HG03108 (cell line): ENCODE measurements at regions not wholly inside any gene's neighbourhood (a gene's known extent, or its start where the extent isn't known, plus 50 kb on each side); places are given as distances from the start of the nearest gene placed in this dataset.
"Not testable (repeated sequence)": the region's sequence is repeated elsewhere in the genome, so short reads cannot be mapped to it uniquely, and the experiment has no call there.

Experiments used
- ATAC-seq: cut with Tn5 transposase; IDR thresholded peaks from one replicate; pipeline ENCODE4 v1.9.1; 2021; ENCODE audit warnings: moderate library complexity; ENCODE audit not compliant: unreplicated experiment

- ATAC-seq: no peak
These were observed 219.2 kb downstream of the IRS1 start for GRCh38 chr2:226580403-226580802.

DNA sequence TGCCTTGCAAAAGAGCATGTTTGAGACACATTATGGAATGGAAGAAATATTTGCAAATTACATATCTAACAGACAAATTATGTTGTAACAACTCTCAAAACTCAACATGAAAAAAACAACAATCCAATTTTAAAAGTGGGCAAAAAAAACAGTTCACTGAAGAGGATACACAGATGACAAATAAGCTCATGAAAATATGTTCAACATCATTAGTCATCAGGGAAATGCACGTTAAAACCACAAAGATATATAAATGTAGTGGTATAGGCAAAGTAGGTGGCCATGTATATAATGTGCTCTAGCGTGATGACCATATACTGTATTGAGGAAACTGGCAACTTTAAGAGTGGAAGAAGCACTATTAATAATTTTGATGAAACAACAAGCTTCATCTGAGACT, 220.1 kb downstream of the IRS1 start:
- no peak for ATAC-seq

- no peak for ATAC-seq
These were observed 220.7 kb downstream of the IRS1 start for GRCh38 chr2:226578879-226579278.

DNA sequence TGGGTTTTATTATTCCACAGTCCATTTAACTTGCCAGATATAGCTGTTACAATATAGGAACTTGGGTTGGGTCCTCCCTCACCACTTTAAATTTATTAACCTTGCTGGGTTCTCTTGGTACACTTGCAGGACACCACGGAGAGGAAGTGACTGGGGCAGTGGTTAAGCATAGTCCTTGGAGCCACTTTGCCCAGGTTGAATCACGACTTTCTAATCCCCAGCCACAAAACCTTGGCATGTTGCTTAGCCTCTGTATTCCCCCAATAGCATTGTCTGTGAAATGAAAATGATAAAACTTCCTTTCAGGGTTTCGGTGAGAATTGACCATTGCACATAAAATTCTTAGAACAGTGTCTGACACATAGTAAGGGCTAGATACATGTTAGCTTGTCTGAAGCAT, 221.2 kb downstream of the IRS1 start:
- ATAC-seq: no peak

DNA sequence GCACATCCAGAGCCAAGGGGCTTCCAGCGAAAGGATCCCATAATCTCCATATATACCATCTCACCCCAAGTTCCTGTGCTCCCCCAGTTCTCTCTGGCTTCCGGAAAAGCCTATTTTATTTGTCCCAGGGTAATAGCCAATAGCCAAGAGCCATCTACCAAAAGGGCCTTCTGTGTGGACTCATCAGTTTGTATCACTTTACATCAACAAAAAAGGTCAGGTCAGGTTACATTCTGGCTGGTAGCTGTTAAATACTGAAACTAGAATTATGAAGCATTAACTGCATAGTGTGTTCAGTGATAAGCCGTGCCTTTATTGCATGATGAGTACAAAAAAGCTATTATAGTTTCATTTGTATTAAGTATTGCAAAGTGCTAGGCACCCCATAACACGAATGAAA, 223.7 kb downstream of the IRS1 start:
- ATAC-seq: no peak

DNA sequence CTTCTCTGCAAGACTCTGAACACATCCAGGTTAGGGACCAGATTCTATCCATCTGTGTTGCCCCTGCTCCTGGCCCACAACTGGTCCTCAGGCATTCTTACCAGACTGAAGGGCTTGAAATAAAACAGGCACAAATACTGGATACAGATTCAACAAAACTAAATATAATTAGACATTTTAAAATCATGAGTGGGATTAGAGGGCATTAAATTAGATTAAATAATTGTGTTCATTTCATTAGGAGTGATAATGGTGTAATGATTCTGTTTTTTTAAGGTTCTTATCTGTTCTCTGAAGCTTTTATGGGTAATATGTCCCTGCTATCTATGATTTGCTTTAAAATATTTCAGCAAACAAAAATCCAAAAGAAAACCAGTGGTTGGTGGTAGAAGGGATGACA, 226.5 kb downstream of the IRS1 start:
- ATAC-seq: no peak

DNA sequence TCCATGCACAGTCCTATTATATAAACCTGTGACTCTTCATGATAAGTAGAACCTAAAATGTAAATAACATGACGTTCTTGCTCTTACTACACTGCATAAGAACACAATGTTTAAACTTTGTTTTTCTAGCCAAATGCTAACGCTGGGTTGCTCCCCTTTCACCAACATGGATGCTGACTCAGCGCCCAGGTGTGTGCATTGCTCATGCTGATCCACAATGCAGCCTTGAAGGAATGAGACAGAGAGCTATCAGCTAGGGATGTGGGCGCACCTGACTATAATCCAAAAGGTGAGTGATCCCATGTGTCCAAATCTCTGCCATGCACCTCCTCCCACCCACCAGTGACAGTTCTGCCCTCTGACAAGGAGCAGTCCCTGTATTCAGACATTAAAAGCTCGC, 235.0 kb downstream of the IRS1 start:
- no peak for ATAC-seq

GRCh38 chr2:226561962-226562361, 237.7 kb downstream of the IRS1 start:
- no peak for ATAC-seq

DNA sequence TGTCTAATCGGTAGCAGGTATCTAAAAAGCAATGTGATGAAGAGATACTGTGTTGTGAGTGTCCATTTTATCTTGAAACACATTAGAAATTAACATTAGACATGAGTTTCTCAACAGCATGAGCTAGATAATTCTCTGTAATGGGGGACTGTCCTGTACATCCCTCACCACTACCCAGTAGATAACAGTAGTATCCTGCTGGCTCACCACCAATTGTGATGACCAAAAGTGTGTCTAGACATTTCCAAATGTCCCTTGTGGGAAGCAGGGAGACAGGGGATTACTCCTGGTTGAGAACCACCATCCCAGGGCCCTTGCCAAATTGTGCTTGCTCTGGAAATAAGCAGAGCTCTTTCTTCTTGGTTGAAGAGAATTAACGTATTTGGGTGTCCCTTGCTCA, 239.3 kb downstream of the IRS1 start:
- ATAC-seq: no peak

DNA sequence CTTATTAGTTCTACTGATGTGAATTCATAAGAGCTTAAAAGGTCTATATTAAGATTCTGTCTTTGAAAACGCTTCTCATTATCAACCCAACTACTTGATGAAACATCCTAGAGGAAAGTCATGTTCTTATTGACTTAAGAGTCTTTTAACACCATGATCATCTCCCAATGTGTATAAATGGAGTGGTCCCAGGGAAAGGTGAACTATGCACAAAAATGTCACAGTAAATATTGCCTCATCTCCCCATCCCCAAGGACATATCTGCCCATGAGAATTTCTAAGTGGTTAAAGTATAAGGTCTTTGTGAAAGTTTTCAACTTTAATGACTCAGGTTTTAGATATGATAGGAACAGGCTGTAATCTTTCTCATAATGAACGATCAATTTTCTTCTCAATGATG, 240.1 kb downstream of the IRS1 start:
- no peak for ATAC-seq

DNA sequence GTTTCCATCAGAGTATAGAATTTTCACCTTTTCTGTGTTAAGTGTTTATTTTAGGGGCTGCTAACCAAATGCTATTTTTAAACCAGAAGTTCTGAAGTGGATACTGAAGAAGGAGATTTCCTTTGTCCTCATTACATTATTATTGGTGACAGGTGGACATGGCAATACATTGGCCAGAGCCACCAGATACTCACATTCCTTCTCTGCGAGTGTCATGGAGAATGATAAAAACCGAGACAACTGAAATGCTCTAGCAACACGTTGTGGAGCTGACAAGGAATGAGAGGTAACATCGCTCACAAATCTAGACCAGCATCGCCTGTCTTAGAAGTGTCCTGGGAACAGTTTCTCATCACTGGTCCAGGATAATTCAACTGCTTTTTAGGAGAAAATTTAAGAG, 241.2 kb downstream of the IRS1 start:
- no peak for ATAC-seq

DNA sequence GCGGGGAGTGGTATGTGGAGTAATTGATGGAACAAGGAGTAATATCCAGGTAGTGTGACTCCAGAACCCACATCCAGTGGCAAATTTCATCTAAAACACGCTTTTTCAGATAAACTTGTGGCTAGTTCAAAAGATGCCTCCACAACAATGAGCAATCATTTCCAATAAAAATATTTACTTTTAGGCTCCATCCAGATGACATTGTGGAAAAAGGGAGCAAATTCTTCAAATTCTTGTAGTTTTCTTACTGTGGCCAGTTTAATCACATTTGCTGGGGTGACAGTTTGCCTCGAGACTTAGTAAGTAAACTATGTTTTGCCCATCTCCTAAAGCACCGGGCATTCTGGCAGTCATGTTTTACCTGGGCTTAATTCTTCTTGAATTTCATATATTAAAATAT, 243.6 kb downstream of the IRS1 start:
- no peak for ATAC-seq

DNA sequence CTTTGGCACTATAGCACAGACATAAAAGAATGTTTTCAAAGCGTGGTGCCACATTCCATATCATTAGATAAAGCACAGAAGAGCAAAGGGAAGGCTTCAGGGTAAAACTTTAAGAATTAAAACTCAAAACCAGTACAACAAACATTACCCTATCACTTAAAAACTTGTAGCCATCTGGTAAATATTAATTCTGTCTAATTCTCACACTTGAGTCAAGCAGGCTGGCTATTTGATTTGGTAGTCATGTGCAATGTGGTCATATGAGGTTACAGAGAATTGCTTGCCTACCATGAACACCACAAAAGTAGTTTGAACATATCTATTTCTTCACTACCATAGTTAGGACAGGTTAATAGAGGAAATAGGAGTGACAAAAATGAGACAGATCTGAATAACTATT, 244.9 kb downstream of the IRS1 start:
- no peak for ATAC-seq

GRCh38 chr2:226553333-226553732, 246.3 kb downstream of the IRS1 start:
- no peak for ATAC-seq

- no peak for ATAC-seq
These were observed 246.9 kb downstream of the IRS1 start for GRCh38 chr2:226552571-226553285.

DNA sequence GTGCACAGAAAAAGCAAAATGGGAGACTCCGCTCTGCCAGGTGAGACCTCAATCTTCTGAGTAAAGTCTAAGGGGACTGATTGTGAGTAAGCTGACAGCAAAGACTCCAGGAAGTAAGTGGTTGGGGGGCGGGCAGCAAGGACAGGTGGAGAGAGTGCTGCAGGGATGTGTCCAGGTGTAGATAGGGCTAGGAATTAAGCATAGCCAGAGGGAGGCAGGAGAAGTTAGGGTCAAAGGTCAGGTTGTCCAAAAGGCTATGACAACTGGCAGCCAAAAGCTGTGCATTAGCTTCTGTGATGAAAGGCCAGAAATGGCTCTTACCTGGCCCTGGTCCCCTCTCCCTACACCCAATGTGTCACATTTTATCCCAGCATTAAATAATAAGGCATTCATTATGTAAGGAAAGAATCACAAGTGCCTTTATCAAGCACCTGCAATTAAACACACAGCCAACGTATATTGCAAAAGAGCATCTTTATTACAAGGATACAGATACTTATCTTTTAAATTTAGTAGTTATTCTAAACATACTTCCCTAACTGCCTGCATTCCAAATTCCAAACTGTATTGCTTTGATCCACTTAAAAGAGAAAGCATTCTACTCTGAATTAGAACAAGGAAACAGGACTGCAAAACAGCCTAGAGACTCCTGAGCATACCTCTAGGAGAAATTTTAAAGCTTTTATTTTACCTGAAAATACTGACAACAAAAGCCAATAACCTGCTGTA, 247.9 kb downstream of the IRS1 start:
- no peak for ATAC-seq

- no peak for ATAC-seq
These were observed 248.8 kb downstream of the IRS1 start for GRCh38 chr2:226550801-226551200.

DNA sequence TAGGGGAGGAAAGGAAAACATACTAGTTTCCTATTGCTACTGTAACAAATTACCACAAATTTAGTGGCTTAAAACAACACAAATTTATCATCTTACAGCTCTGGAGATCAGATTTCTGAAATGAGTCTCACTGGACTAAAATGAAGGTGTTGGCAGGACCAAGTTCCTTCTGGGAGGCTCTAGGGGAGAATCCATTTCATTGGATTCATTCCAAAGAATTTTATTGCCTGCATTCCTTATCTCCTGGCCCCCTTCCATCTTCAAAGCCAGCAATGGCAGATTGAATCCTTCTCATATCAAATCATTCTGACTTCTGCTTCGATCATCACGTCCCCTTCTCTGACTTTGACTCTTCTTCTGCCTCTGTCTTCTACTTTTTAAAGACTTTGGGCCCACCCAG, 250.9 kb downstream of the IRS1 start:
- no peak for ATAC-seq

DNA sequence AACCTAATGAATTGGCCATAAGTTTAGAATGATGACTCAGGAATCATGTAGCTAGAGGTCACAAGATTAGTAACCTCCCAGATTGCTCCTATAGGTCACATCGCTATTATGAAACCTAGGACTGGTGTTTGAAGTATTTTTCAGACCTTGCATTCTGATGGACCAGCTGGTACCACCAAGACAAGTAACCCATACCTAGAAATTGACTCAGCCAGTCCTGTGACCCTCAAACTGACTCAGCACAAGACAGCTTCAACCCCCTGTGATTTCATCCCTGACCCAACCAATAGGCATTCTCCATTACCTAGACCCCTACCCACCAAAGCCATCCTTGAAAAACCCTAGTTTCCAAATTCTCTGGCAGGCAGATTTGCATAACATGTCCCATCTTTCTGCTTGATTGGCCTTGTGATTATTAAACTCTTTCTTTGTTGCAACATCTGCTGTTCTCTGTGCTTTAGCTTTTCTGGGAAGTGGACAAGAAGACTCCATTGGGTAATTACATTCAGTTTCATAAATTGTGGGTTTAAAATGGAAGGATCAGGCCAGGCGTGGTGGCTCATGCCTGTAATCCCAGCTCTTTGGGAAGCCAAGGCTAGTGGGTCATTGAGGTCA, 254.9 kb downstream of the IRS1 start:
- no peak for ATAC-seq

DNA sequence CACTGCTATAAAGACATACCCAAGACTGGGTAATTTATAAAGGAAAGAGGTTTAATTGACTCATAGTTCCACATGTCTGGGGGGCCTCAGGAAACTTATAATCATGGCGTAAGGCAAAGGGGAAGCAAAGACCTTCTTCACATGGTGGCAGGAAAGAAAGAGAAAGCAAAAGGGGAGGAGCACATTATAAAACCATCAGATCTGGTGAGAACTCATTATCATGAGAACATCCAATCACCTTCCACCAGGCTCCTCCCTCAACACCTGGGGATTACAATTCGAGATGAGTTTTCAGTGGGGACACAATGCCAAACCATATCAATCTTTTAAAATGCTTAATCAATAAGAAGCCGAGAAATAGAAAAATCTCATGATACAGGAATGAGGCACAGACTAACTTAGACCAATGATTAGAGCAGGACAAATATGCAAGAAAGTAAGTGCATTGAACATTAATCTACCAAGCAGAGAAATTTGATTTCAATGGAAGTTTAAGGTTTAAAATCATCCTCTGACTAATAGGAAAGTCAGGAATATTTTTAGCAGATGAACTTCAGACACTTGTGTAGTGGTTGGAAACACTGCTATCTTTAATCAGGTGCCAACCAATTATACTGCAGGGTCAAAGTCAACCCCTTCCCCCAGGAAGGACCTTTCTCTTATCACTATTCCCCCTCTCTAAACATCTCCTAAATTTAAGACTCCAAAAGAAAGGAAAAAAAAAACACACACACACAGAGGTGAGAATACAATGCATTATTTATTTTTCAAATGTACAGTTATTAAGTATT, 259.2 kb downstream of the IRS1 start:
- ATAC-seq: no peak

GRCh38 chr2:226536410-226536809, 263.2 kb downstream of the IRS1 start:
- ATAC-seq: no peak

- not testable (repeated sequence) for ATAC-seq
These were observed 266.6 kb downstream of the IRS1 start for GRCh38 chr2:226532976-226533375.
